ENCODE measurements at regions not wholly inside any gene's neighbourhood (a gene's known extent, or its start where the extent isn't known, plus 50 kb on each side); places are given as distances from the start of the nearest gene placed in this dataset.

DNA sequence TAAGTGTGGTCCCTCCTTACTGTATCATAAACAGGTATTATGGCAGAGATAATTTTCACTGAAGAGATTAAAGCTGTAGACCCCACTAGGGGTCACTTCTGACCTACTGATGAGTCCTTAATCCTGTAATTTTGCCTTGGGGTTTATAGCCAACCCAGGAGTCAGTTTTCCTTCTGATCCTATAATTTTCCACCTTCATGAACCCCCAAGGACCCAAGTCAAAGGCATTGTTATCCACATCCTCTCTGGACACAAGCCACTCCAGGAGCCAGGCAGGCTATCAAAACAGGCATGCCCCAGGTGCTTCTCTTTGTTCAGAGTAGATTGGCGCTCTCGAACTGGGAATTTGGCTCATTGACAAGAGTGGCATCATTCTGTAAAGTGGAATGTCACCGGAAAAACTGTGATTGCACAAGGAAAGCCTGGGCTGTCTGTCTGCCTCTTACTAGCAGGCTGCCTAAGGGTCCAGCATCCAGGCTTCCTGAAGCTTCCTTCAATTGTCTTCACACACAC is 1523.2 kb upstream of the FLRT2 start:
- TF ChIP-seq, protein P1, sequence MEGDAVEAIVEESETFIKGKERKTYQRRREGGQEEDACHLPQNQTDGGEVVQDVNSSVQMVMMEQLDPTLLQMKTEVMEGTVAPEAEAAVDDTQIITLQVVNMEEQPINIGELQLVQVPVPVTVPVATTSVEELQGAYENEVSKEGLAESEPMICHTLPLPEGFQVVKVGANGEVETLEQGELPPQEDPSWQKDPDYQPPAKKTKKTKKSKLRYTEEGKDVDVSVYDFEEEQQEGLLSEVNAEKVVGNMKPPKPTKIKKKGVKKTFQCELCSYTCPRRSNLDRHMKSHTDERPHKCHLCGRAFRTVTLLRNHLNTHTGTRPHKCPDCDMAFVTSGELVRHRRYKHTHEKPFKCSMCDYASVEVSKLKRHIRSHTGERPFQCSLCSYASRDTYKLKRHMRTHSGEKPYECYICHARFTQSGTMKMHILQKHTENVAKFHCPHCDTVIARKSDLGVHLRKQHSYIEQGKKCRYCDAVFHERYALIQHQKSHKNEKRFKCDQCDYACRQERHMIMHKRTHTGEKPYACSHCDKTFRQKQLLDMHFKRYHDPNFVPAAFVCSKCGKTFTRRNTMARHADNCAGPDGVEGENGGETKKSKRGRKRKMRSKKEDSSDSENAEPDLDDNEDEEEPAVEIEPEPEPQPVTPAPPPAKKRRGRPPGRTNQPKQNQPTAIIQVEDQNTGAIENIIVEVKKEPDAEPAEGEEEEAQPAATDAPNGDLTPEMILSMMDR (IDR thresholded peaks at IDR 0.05), result peak in 7 of 12 donors; percentile 7 to 42 (median 37)
- TF ChIP-seq POLR2A (IDR thresholded peaks at IDR 0.05), result no peak
